ENCODE measurements at regions not wholly inside any gene's neighbourhood (a gene's known extent, or its start where the extent isn't known, plus 50 kb on each side); places are given as distances from the start of the nearest gene placed in this dataset.
A peak's percentile ranks its signal among the peaks of the same experiment; 100 is the strongest.

DNA sequence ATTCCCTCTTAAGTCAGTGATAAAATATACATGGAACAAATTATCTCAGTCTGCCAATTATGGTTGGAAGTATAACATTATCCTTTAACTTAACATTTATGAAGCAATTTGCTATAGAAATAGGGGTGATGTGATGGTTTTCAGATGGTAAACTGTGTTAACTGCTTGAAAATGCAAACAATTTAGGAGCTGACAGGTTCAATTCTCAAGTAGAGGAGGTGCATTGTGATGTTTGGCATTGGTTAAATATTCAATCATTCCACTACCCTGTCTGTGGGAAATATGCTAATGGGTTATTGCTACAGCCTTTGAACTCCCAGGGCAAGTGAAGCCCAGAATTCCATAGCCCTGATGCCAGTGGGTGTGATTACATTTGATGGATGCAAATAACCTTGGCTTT is 243.4 kb upstream of the GK2 start:
- no peak overlapping the region for H3K4me3 ChIP-seq (ENCODE audit: low read length)
- peaks cover 15% of the 10 kb centered on the region for H3K4me1 Mint-ChIP-seq
- H3K9ac ChIP-seq (ENCODE audit: extremely low read depth, low read length, poor library complexity, severe bottlenecking): no peak overlapping the region

GRCh38 chr4:79650794-79651431 is 242.9 kb upstream of the GK2 start:
- H3K27ac Mint-ChIP-seq: peak overlapping the region; percentile 69
- 60 to 67% methylated on average over 3 of the region's 3 CpGs for WGBS, 2 experiments (ENCODE audit: insufficient coverage in 1 of 2, insufficient read length in 1 of 2)
- DNase-seq: no peak

More for the DNA sequence above, 243.4 kb upstream of the GK2 start:
- no peaks in the 10 kb centered on the region for H3K9me3 Mint-ChIP-seq
- no peaks in the 10 kb centered on the region for H3K27me3 ChIP-seq (ENCODE audit: control insufficient read depth, insufficient read depth, low read length, poor library complexity, severe bottlenecking)
- no peak overlapping the region for H3K27ac Mint-ChIP-seq
- H3K9me3 ChIP-seq (ENCODE audit: control insufficient read depth, low read length): no peaks in the 10 kb centered on the region
- no peaks in the 10 kb centered on the region for H3K4me1 ChIP-seq (ENCODE audit: control insufficient read depth, insufficient read depth, low read length)
- H3K36me3 ChIP-seq (ENCODE audit: control insufficient read depth, insufficient read depth, low read length): no peaks in the 10 kb centered on the region
- TF ChIP-seq, protein P1, sequence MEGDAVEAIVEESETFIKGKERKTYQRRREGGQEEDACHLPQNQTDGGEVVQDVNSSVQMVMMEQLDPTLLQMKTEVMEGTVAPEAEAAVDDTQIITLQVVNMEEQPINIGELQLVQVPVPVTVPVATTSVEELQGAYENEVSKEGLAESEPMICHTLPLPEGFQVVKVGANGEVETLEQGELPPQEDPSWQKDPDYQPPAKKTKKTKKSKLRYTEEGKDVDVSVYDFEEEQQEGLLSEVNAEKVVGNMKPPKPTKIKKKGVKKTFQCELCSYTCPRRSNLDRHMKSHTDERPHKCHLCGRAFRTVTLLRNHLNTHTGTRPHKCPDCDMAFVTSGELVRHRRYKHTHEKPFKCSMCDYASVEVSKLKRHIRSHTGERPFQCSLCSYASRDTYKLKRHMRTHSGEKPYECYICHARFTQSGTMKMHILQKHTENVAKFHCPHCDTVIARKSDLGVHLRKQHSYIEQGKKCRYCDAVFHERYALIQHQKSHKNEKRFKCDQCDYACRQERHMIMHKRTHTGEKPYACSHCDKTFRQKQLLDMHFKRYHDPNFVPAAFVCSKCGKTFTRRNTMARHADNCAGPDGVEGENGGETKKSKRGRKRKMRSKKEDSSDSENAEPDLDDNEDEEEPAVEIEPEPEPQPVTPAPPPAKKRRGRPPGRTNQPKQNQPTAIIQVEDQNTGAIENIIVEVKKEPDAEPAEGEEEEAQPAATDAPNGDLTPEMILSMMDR (conservative IDR thresholded peaks at IDR 0.05): no peak
- DNase-seq: peak; percentile 59
- H3K4me3 Mint-ChIP-seq: no peak overlapping the region
- H3K36me3 Mint-ChIP-seq (ENCODE audit: low read depth): no peaks in the 10 kb centered on the region
- peak overlapping the region; percentile 94 for H3K27ac ChIP-seq (ENCODE audit: low read depth, low read length)
- H3K27me3 Mint-ChIP-seq (ENCODE audit: insufficient read depth): no peaks in the 10 kb centered on the region

GRCh38 chr4:79650217-79650616 is 242.2 kb upstream of the GK2 start:
- Mint-ChIP-seq H3K27ac (no peak overlapping the region), H3K4me1 (peaks cover 17% of the 10 kb centered on the region), H3K27me3 (ENCODE audit: insufficient read depth) (no peaks in the 10 kb centered on the region), H3K4me3 (no peak overlapping the region), H3K36me3 (ENCODE audit: low read depth) (no peaks in the 10 kb centered on the region), H3K9me3 (no peaks in the 10 kb centered on the region)
- TF ChIP-seq, protein P1 (conservative IDR thresholded peaks at IDR 0.05): no peak
- peak overlapping the region; percentile 94 for H3K27ac ChIP-seq (ENCODE audit: low read depth, low read length)
- 100% methylated on average over 1 of the region's 2 CpGs; no CpG with 5 or more reads in 1 of the 2 experiments for WGBS, 2 experiments (ENCODE audit: insufficient coverage in 1 of 2, insufficient read length in 1 of 2)
- H3K9me3 ChIP-seq (ENCODE audit: control insufficient read depth, low read length): no peaks in the 10 kb centered on the region
- no peaks in the 10 kb centered on the region for H3K4me1 ChIP-seq (ENCODE audit: control insufficient read depth, insufficient read depth, low read length)
- no peak for DNase-seq
- no peaks in the 10 kb centered on the region for H3K36me3 ChIP-seq (ENCODE audit: control insufficient read depth, insufficient read depth, low read length)
- no peak overlapping the region for H3K4me3 ChIP-seq (ENCODE audit: low read length)
- H3K9ac ChIP-seq (ENCODE audit: extremely low read depth, low read length, poor library complexity, severe bottlenecking): no peak overlapping the region
- no peaks in the 10 kb centered on the region for H3K27me3 ChIP-seq (ENCODE audit: control insufficient read depth, insufficient read depth, low read length, poor library complexity, severe bottlenecking)

More at GRCh38 chr4:79650794-79651431, 242.9 kb upstream of the GK2 start:
- Mint-ChIP-seq H3K4me3 (no peak overlapping the region), H3K9me3 (no peaks in the 10 kb centered on the region), H3K36me3 (ENCODE audit: low read depth) (no peaks in the 10 kb centered on the region), H3K4me1 (peaks cover 15% of the 10 kb centered on the region), H3K27me3 (ENCODE audit: insufficient read depth) (no peaks in the 10 kb centered on the region)
- H3K27ac ChIP-seq (ENCODE audit: low read depth, low read length): peak overlapping the region; percentile 94
- TF ChIP-seq, protein P1 (conservative IDR thresholded peaks at IDR 0.05): no peak
- no peaks in the 10 kb centered on the region for H3K36me3 ChIP-seq (ENCODE audit: control insufficient read depth, insufficient read depth, low read length)
- H3K27me3 ChIP-seq (ENCODE audit: control insufficient read depth, insufficient read depth, low read length, poor library complexity, severe bottlenecking): no peaks in the 10 kb centered on the region
- no peaks in the 10 kb centered on the region for H3K9me3 ChIP-seq (ENCODE audit: control insufficient read depth, low read length)
- no peak overlapping the region for H3K4me3 ChIP-seq (ENCODE audit: low read length)
- no peak overlapping the region for H3K9ac ChIP-seq (ENCODE audit: extremely low read depth, low read length, poor library complexity, severe bottlenecking)
- no peaks in the 10 kb centered on the region for H3K4me1 ChIP-seq (ENCODE audit: control insufficient read depth, insufficient read depth, low read length)

All from endodermal cell (in vitro differentiated cells).